T-cell (primary cell): ENCODE measurements at regions not wholly inside any gene's neighbourhood (a gene's known extent, or its start where the extent isn't known, plus 50 kb on each side); places are given as distances from the start of the nearest gene placed in this dataset.

Experiments used
- ATAC-seq, 4 experiments: fragments of 200-7000 bp in 3 of 4; fragments of 150-1000 bp in 1 of 4; cut with Tn5 transposase; replicated peaks in 1 of 4; 1 replicate in 3 of 4; 2 replicates in 1 of 4; pipeline ENCODE4 v1.10.0; 2021; ENCODE audit warnings: moderate library complexity in 3 of 4, mild to moderate bottlenecking in 2 of 4, moderate number of reproducible peaks in 1 of 4
- CTCF ChIA-PET, 2 donors: fragments of 300-600 bp; sonication (Branson Sonifier 250); formaldehyde crosslinking; loops; one replicate each; lab custom pipeline; 2022; ENCODE audit warnings: antibody characterized with exemption in 2 of 2; lab: Charles Lee
- POLR2A ChIA-PET, 2 donors: fragments of 300-600 bp; sonication (Branson Sonifier 250); formaldehyde crosslinking; loops; one replicate each; lab custom pipeline; 2022; ENCODE audit warnings: antibody characterized with exemption in 2 of 2; lab: Charles Lee
- DNase-seq, 35 experiments: peaks; one replicate each; pipeline versions ENCODE4 v3.0.0 to v3.0.0-alpha.2; 2013 to 2023
- H3K27ac ChIP-seq: one replicate; pipeline ENCODE4 v1.5.1; 2013; ENCODE audit warnings: low read length
- H3K27me3 ChIP-seq, 2 experiments: replicated peaks in 1 of 2; 1 replicate in 1 of 2; 2 replicates in 1 of 2; pipeline versions ENCODE4 v1.6.1 to v1.7.0; 2013; ENCODE audit warnings: low read length in 1 of 2, mixed read lengths in 1 of 2; ENCODE audit not compliant: control insufficient read depth in 2 of 2, insufficient read depth in 2 of 2; ENCODE audit errors: extremely low read depth in 1 of 2
- H3K36me3 ChIP-seq, 2 donors: 1 replicate in 1 of 2; 2 replicates in 1 of 2; pipeline versions ENCODE4 v1.6.1 to v1.7.0; 2013; ENCODE audit warnings: low read length in 1 of 2; ENCODE audit not compliant: control insufficient read depth in 2 of 2, insufficient read depth in 1 of 2; ENCODE audit errors: extremely low read depth in 1 of 2
- H3K4me1 ChIP-seq, 2 experiments: 1 replicate in 1 of 2; 2 replicates in 1 of 2; pipeline versions ENCODE4 v1.6.1 to v1.7.0; 2013; ENCODE audit warnings: low read length in 2 of 2, mixed read lengths in 1 of 2; ENCODE audit not compliant: insufficient read depth in 2 of 2, control insufficient read depth in 1 of 2; ENCODE audit errors: extremely low read depth in 1 of 2
- H3K4me3 ChIP-seq, 2 donors: 1 replicate in 1 of 2; 2 replicates in 1 of 2; pipeline versions ENCODE4 v1.5.1 to v1.7.0; 2013; ENCODE audit warnings: mild to moderate bottlenecking in 2 of 2, low read length in 1 of 2, moderate library complexity in 1 of 2; ENCODE audit not compliant: control insufficient read depth in 1 of 2; ENCODE audit errors: extremely low read depth in 1 of 2
- H3K9me3 ChIP-seq: 2 replicates; pipeline ENCODE4 v1.7.0; 2013
- H3K27ac Mint-ChIP-seq, 2 donors: one replicate each; pipeline ENCODE4 v1.8.0; 2020 to 2021; ENCODE audit warnings: mild to moderate bottlenecking in 2 of 2, mixed read lengths in 2 of 2
- H3K27me3 Mint-ChIP-seq, 2 donors: one replicate each; pipeline ENCODE4 v1.8.0; 2021 to 2022; ENCODE audit warnings: mixed read lengths in 2 of 2
- H3K36me3 Mint-ChIP-seq: one replicate; pipeline ENCODE4 v1.8.0; 2021; ENCODE audit warnings: mixed read lengths
- H3K4me1 Mint-ChIP-seq, 3 donors: one replicate each; pipeline ENCODE4 v1.8.0; 2020 to 2022; ENCODE audit warnings: mixed read lengths in 3 of 3, mild to moderate bottlenecking in 1 of 3
- H3K4me3 Mint-ChIP-seq, 3 donors: one replicate each; pipeline ENCODE4 v1.8.0; 2020 to 2022; ENCODE audit warnings: mild to moderate bottlenecking in 3 of 3, mixed read lengths in 3 of 3, moderate library complexity in 3 of 3
- H3K9me3 Mint-ChIP-seq, 3 donors: one replicate each; pipeline ENCODE4 v1.8.0; 2020 to 2022; ENCODE audit warnings: mixed read lengths in 3 of 3
- WGBS: methylation state at CpG from one replicate; pipeline ENCODE4 v1.1.5; 2013; ENCODE audit warnings: missing lambda C conversion rate; ENCODE audit not compliant: insufficient coverage; 5-methylcytosine and 5-hydroxymethylcytosine counted together

DNA sequence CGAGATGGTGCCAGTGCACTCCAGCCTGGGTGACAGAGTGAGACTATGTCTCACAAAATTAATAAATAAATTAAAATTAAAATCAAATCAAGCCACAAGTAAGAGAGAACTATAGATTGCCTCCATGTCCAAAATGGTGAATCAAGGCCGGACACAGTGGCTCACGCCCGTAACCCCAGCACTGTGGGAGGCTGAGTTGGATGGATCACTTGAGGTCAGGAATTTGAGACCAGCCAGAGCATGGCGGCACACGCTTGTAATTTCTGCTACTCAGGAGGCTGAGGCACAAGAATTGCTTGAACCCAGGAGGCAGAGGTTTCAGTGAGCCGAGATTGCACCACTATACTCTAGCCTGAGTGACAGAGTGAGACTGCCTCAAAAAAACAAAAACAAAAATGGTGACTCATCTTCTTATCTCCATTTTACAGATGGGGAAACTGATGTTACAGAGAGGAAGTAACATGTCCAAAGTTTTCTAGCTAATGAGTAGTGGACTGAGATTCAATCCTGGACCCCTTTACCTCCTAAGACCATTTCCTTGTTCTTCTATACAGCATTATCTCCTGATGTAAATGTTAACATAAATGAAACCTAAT is 99.0 kb upstream of the HNRNPU start:
- POLR2A ChIA-PET, result no interaction called here
- WGBS, result 95% methylated on average over 3 of the region's 7 CpGs
- H3K36me3 Mint-ChIP-seq, result no peaks in the 10 kb centered on the region
- no peaks in the 10 kb centered on the region for H3K9me3 Mint-ChIP-seq
- H3K27me3 Mint-ChIP-seq, result no peaks in the 10 kb centered on the region
- ATAC-seq (no peak), DNase-seq (no peak)
- Histone ChIP-seq H3K27ac (no peak overlapping the region), H3K4me3 (no peak overlapping the region), H3K27me3 (no peaks in the 10 kb centered on the region), H3K9me3 (no peaks in the 10 kb centered on the region), H3K36me3 (no peaks in the 10 kb centered on the region), H3K4me1 (peaks cover 7 to 13% of the 10 kb centered on the region in 2 experiments)
- H3K4me3 Mint-ChIP-seq, result no peak overlapping the region
- H3K27ac Mint-ChIP-seq, result peak overlapping the region in 1 of 2 donors; percentile 79
- peaks cover 11 to 22% (median 11%) of the 10 kb centered on the region in 3 donors for H3K4me1 Mint-ChIP-seq
- CTCF ChIA-PET, result interaction anchor here (0.6 to 1.5 kb wide), 2 partner anchors 108 to 144 kb away, joined by 3 to 4 read pairs; no protein-coding TSS in a partner anchor

DNA sequence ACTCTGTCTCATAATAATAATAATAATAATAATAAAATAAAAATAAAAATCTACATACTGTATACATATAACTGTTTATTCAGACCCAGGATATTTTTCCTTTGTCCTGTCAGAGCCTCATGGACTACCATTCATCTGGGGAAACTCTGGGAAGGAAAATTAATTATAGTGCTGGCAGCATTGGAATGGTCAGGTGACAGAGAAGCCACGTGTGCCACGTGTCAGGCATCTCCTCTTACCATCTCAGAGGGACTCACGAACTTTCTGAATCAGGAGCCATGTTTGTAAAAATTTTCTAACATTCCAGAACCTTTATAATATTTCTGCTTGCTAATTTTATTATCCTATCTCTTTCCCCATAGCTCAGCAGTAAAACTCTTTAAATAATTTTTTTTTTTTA is 97.8 kb upstream of the HNRNPU start:
- ChIA-PET CTCF (no interaction called here), POLR2A (no interaction called here)
- ATAC-seq (no peak), DNase-seq (no peak)
- no peaks in the 10 kb centered on the region for H3K9me3 ChIP-seq
- no peaks in the 10 kb centered on the region for H3K36me3 ChIP-seq
- Mint-ChIP-seq H3K27me3 (peaks cover 0 to 5% of the 10 kb centered on the region in 2 donors), H3K4me1 (peaks cover 11 to 20% (median 11%) of the 10 kb centered on the region in 3 donors), H3K9me3 (no peaks in the 10 kb centered on the region), H3K36me3 (no peaks in the 10 kb centered on the region), H3K27ac (no peak overlapping the region), H3K4me3 (no peak overlapping the region)
- H3K4me1 ChIP-seq, result peaks cover 7 to 13% of the 10 kb centered on the region in 2 experiments
- H3K4me3 ChIP-seq, result no peak overlapping the region
- peaks cover 0 to 3% of the 10 kb centered on the region in 2 experiments for H3K27me3 ChIP-seq
- H3K27ac ChIP-seq, result no peak overlapping the region
- 100% methylated on average over 3 of the region's 3 CpGs for WGBS

DNA sequence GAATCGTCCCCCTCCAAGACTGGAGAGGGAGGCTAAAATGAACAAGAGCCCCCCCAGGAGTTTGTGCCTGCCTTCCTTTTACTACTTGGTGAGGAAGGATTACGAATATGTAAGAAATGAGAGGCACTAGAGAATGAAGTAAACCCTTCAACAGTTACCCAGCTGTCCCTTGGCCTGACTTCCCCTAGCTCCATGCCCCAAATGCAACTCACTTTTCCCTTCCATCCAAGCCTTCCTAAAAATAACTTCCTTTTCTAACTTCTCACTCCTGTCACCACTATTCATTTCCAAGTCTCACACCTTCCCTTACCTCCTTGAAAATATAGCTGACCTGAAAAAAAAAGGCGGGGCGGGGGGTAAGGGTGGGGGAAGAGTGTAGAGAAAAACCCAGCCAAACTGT is 96.6 kb upstream of the HNRNPU start:
- no peak overlapping the region for H3K4me3 Mint-ChIP-seq
- POLR2A ChIA-PET, result no interaction called here
- Histone ChIP-seq H3K36me3 (no peaks in the 10 kb centered on the region), H3K4me1 (peaks cover 7 to 13% of the 10 kb centered on the region in 2 experiments), H3K27ac (no peak overlapping the region), H3K4me3 (no peak overlapping the region), H3K9me3 (no peaks in the 10 kb centered on the region), H3K27me3 (peaks cover 0 to 5% of the 10 kb centered on the region in 2 experiments)
- H3K4me1 Mint-ChIP-seq, result peaks cover 11 to 20% (median 11%) of the 10 kb centered on the region in 3 donors
- peaks cover 0 to 5% of the 10 kb centered on the region in 2 donors for H3K27me3 Mint-ChIP-seq
- no peaks in the 10 kb centered on the region for H3K36me3 Mint-ChIP-seq
- ATAC-seq (no peak), DNase-seq (no peak)
- CTCF ChIA-PET, result no interaction called here
- no CpG with 5 or more reads among the region's 4 CpGs for whole genome bisulfite sequencing
- no peaks in the 10 kb centered on the region for H3K9me3 Mint-ChIP-seq
- H3K27ac Mint-ChIP-seq, result no peak overlapping the region

DNA sequence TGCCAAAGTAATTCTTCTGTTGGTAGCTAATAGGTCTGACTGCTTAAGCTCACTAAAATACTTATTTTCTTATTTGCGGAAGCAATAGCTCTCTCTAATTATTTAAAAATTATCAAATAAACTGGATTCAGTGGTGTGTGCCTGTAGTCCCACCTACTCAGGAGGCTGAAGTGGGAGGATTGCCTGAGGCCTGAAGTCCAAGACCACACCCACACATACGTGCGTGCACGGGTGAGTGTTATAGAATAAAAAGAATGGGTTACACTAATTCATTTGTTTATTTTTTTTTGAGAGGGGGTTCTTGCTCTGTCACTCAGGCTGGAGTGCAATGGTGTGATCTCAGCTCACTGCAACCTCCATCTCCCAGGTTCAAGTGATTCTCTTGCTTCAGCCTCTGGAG is 94.2 kb upstream of the HNRNPU start:
- no peaks in the 10 kb centered on the region for H3K36me3 ChIP-seq
- H3K27me3 ChIP-seq, result peaks cover 0 to 5% of the 10 kb centered on the region in 2 experiments
- DNase-seq (no peak), ATAC-seq (no peak)
- H3K4me1 Mint-ChIP-seq, result peaks cover 2 to 8% (median 2%) of the 10 kb centered on the region in 3 donors
- H3K9me3 Mint-ChIP-seq, result no peaks in the 10 kb centered on the region
- H3K27me3 Mint-ChIP-seq, result peaks cover 0 to 5% of the 10 kb centered on the region in 2 donors
- no peak overlapping the region for H3K27ac Mint-ChIP-seq
- H3K4me3 ChIP-seq, result no peak overlapping the region
- no peaks in the 10 kb centered on the region for H3K36me3 Mint-ChIP-seq
- H3K9me3 ChIP-seq, result no peaks in the 10 kb centered on the region
- ChIA-PET POLR2A (interaction anchor here (0.6 to 0.7 kb wide), 2 partner anchors 13 to 98 kb away, joined by 3 to 11 read pairs; no protein-coding TSS in a partner anchor), CTCF (no interaction called here)
- no peak overlapping the region for H3K4me3 Mint-ChIP-seq
- no CpG with 5 or more reads among the region's 4 CpGs for WGBS
- no peak overlapping the region for H3K27ac ChIP-seq
- peaks cover 2 to 5% of the 10 kb centered on the region in 2 experiments for H3K4me1 ChIP-seq

DNA sequence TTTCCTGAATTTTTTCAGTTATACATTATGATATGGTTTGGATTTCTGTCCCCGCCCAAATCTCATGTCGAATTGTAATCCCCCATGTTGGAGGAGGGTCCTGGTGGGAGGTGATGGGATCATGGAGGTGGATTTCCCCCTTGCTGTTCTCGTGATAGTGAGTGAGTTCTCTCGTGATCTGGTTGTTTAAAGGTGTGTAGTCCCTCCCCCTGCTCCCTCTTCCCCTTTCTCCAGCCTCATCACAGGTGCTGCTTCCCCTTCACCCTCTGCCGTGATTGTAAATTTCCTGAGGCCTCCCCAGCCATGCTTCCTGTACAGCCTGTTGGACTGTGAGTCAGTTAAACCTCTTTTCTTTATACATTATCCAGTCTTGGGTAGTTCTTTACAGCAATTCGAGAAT is 93.2 kb upstream of the HNRNPU start:
- Histone ChIP-seq H3K9me3 (no peaks in the 10 kb centered on the region), H3K4me3 (no peak overlapping the region), H3K36me3 (no peaks in the 10 kb centered on the region), H3K27me3 (peaks cover 0 to 5% of the 10 kb centered on the region in 2 experiments), H3K27ac (no peak overlapping the region), H3K4me1 (no peaks in the 10 kb centered on the region)
- Mint-ChIP-seq H3K9me3 (no peaks in the 10 kb centered on the region), H3K4me1 (peaks cover 0 to 3% (median 0%) of the 10 kb centered on the region in 3 donors), H3K27ac (no peak overlapping the region), H3K36me3 (no peaks in the 10 kb centered on the region), H3K27me3 (peaks cover 0 to 5% of the 10 kb centered on the region in 2 donors), H3K4me3 (no peak overlapping the region)
- DNase-seq, result no peak
- POLR2A ChIA-PET, result interaction anchor here in 1 of 2 donors (0.6 kb wide), 1 partner anchor 10 kb away, joined by 3 read pairs; no protein-coding TSS in a partner anchor
- ATAC-seq, result no peak
- 18% methylated on average over 1 of the region's 6 CpGs for whole genome bisulfite sequencing
- CTCF ChIA-PET, result interaction anchor here in 1 of 2 donors (1.0 kb wide), 1 partner anchor 85 kb away, joined by 3 read pairs; no protein-coding TSS in a partner anchor

DNA sequence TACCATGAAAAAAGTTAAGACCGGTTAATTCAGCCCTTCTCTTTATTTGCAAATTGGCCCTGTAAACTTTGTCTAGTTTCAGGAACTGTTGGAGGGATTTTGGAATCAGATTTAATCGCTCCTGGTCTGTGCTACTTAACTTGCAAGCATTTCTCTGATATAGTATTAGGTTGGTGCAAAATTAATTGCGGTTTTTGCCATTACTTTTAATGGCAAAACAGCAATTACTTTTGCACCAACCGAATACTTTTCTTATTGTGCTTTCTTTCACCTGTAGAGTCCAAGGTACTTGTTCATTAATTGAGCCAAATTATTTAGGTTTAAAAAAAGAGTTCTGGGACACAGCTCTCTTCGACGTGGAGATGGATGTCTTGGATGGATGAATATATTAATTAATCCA is 92.8 kb upstream of the HNRNPU start:
- CTCF ChIA-PET, result interaction anchor here in 1 of 2 donors (1.0 kb wide), 1 partner anchor 86 kb away, joined by 3 read pairs; no protein-coding TSS in a partner anchor
- Mint-ChIP-seq H3K27me3 (peaks cover 0 to 5% of the 10 kb centered on the region in 2 donors), H3K27ac (no peak overlapping the region), H3K4me3 (no peak overlapping the region), H3K4me1 (peaks cover 0 to 3% (median 0%) of the 10 kb centered on the region in 3 donors), H3K9me3 (no peaks in the 10 kb centered on the region), H3K36me3 (no peaks in the 10 kb centered on the region)
- no peak overlapping the region for H3K27ac ChIP-seq
- no peaks in the 10 kb centered on the region for H3K4me1 ChIP-seq
- H3K4me3 ChIP-seq, result no peak overlapping the region
- H3K27me3 ChIP-seq, result peaks cover 0 to 5% of the 10 kb centered on the region in 2 experiments
- no peaks in the 10 kb centered on the region for H3K36me3 ChIP-seq
- no peaks in the 10 kb centered on the region for H3K9me3 ChIP-seq
- POLR2A ChIA-PET, result interaction anchor here in 1 of 2 donors (0.6 kb wide), 1 partner anchor 10 kb away, joined by 3 read pairs; no protein-coding TSS in a partner anchor
- ATAC-seq (no peak), DNase-seq (no peak)
- WGBS, result no CpG with 5 or more reads among the region's 6 CpGs
